HEK293 (cell line): ENCODE measurements at regions not wholly inside any gene's neighbourhood (a gene's known extent, or its start where the extent isn't known, plus 50 kb on each side); places are given as distances from the start of the nearest gene placed in this dataset.

Source experiments
- CTCF ChIA-PET: fragments of 350-600 bp; formaldehyde crosslinking; extraction: SDS; loops from one replicate; lab custom pipeline; 2021; ENCODE audit warnings: antibody characterized with exemption; lab: Yijun Ruan, JAX
- POLR2A ChIA-PET: fragments of 300-600 bp; formaldehyde crosslinking; extraction: SDS; loops from one replicate; lab custom pipeline; 2020; ENCODE audit warnings: antibody characterized with exemption, inconsistent platforms; lab: Yijun Ruan, JAX
- H3K27ac ChIP-seq: fragments of 200-500 bp; sonication (Bioruptor generic); 2 replicates; pipeline ENCODE4 v1.5.1; 2014; ENCODE audit warnings: low read depth, low read length, control low read depth, inconsistent platforms; ENCODE audit errors: extremely low read depth
- H3K36me3 ChIP-seq, 2 experiments: fragments of 200-500 bp in 1 of 2; sonication (Bioruptor generic) in 1 of 2; 1 replicate in 1 of 2; 2 replicates in 1 of 2; pipeline ENCODE4 v1.5.1; 2014 to 2017; ENCODE audit warnings: inconsistent platforms in 2 of 2, low read length in 2 of 2; ENCODE audit not compliant: control insufficient read depth in 2 of 2, insufficient read depth in 1 of 2
- H3K4me1 ChIP-seq: fragments of 200-500 bp; sonication (Bioruptor generic); 2 replicates; pipeline ENCODE4 v1.5.1; 2014; ENCODE audit warnings: mild to moderate bottlenecking, low read length, inconsistent platforms; ENCODE audit not compliant: control insufficient read depth, insufficient read depth
- H3K4me3 ChIP-seq: 2 replicates; pipeline ENCODE4 v1.5.1; 2011; ENCODE audit warnings: low read depth, mild to moderate bottlenecking, control low read depth, low read length, moderate library complexity
- H3K9me3 ChIP-seq: fragments of 200-500 bp; sonication (Bioruptor generic); 2 replicates; pipeline ENCODE4 v1.5.1; 2014; ENCODE audit warnings: low read depth, low read length, inconsistent platforms; ENCODE audit not compliant: control insufficient read depth, insufficient read depth
- BCL11A ChIP-seq: fragments of 450-650 bp; formaldehyde crosslinking; IDR thresholded peaks from 2 replicates; pipeline ENCODE4 v1.5.1; 2016; ENCODE audit warnings: low read depth, missing biosample characterization, missing genetic modification characterization
- HIC1 ChIP-seq: fragments of 450-650 bp; formaldehyde crosslinking; IDR thresholded peaks from 2 replicates; pipeline ENCODE4 v1.5.1; 2016; ENCODE audit warnings: missing biosample characterization, missing genetic modification characterization
- REPIN1 ChIP-seq: fragments of 450-650 bp; formaldehyde crosslinking; IDR thresholded peaks from 2 replicates; pipeline ENCODE4 v1.5.1; 2017; ENCODE audit warnings: missing biosample characterization, missing genetic modification characterization, low read depth
- SALL2 ChIP-seq: fragments of 450-650 bp; formaldehyde crosslinking; IDR thresholded peaks from 2 replicates; pipeline ENCODE4 v1.5.0; 2017; ENCODE audit warnings: missing biosample characterization, mild to moderate bottlenecking, missing genetic modification characterization, borderline replicate concordance
- ZBTB21 ChIP-seq: fragments of 450-650 bp; formaldehyde crosslinking; IDR thresholded peaks from 2 replicates; pipeline ENCODE4 v1.5.1; 2017; ENCODE audit warnings: missing biosample characterization, missing genetic modification characterization
- ZBTB48 ChIP-seq: fragments of 450-650 bp; formaldehyde crosslinking; IDR thresholded peaks from 2 replicates; pipeline ENCODE4 v1.5.1; 2016; ENCODE audit warnings: missing biosample characterization, missing genetic modification characterization
- ZIC2 ChIP-seq: fragments of 450-650 bp; formaldehyde crosslinking; IDR thresholded peaks from 2 replicates; pipeline ENCODE4 v1.5.1; 2016; ENCODE audit warnings: missing biosample characterization, missing genetic modification characterization
- ZNF157 ChIP-seq: fragments of 450-650 bp; formaldehyde crosslinking; IDR thresholded peaks from 2 replicates; pipeline ENCODE4 v1.5.1; 2016; ENCODE audit warnings: missing biosample characterization, missing genetic modification characterization
- ZNF248 ChIP-seq: fragments of 450-650 bp; formaldehyde crosslinking; IDR thresholded peaks from 2 replicates; pipeline ENCODE4 v1.5.1; 2017; ENCODE audit warnings: missing biosample characterization, missing genetic modification characterization
- ZNF266 ChIP-seq: fragments of 450-650 bp; formaldehyde crosslinking; IDR thresholded peaks from 2 replicates; pipeline ENCODE4 v1.5.1; 2016; ENCODE audit warnings: missing biosample characterization, missing genetic modification characterization, low read depth
- ZNF292 ChIP-seq: fragments of 450-650 bp; formaldehyde crosslinking; IDR thresholded peaks from 2 replicates; pipeline ENCODE4 v1.5.1; 2016; ENCODE audit warnings: low read depth, missing biosample characterization, missing genetic modification characterization, borderline replicate concordance
- ZNF514 ChIP-seq: fragments of 450-650 bp; formaldehyde crosslinking; IDR thresholded peaks from 2 replicates; pipeline ENCODE4 v1.5.1; 2016; ENCODE audit warnings: missing biosample characterization, missing genetic modification characterization
- ZNF585B ChIP-seq: fragments of 450-650 bp; formaldehyde crosslinking; IDR thresholded peaks from 2 replicates; pipeline ENCODE4 v1.5.1; 2016; ENCODE audit warnings: missing biosample characterization, missing genetic modification characterization
- TF ChIP-seq, protein P1 (sequence below): fragments of 450-650 bp; formaldehyde crosslinking; IDR thresholded peaks from 2 replicates; pipeline ENCODE4 v1.5.1; 2016; ENCODE audit warnings: missing biosample characterization, missing genetic modification characterization
- TF ChIP-seq, protein P2 (sequence below): fragments of 450-650 bp; formaldehyde crosslinking; IDR thresholded peaks from 2 replicates; pipeline ENCODE4 v1.5.1; 2016; ENCODE audit warnings: missing biosample characterization, missing genetic modification characterization
- TF ChIP-seq, protein P3 (sequence below): fragments of 450-650 bp; formaldehyde crosslinking; IDR thresholded peaks from 2 replicates; pipeline ENCODE4 v1.5.1; 2016; ENCODE audit warnings: missing biosample characterization, missing genetic modification characterization
- TF ChIP-seq, protein P4 (sequence below): fragments of 450-650 bp; formaldehyde crosslinking; IDR thresholded peaks from 2 replicates; pipeline ENCODE4 v1.5.1; 2016; ENCODE audit warnings: missing biosample characterization, missing genetic modification characterization

DNA sequence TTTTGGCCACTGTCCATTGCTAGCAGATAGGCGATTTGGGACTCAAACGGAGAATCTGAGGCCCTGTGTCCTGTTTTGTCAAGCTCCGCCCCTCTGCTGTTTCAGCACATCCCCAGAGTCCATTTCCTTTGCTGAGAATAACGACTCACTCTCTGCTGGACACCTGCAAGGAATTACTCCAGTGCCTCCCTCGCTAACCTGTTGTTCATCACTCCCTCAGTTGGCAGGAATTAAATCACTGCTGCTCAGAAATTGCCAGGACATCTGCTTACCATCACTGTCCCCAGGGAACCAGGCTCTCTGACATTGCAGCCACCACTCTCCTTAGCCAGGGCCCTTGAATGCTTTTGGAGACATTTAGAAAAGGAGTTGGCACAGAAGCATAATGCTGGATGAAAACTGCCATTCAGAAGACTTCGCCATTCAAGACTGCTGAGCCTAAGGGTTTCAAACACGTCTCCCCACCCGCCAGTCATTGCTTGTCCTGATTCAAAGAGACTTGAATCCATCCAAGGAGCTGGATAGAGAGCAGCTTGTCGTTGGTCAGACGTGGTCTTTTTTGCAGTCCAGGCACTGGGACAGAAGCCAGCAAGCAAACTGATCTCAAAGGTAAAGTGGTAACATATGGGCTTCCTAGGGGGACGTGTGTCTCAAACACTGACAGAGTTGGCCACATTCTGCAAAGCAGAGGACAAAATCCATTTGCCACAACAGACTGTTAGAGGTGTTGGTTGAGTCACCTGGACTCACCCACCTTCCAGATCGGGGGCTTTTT lies 155.3 kb downstream of the UXS1 start:
- Histone ChIP-seq H3K36me3 (no peaks in the 10 kb centered on the region), H3K9me3 (no peaks in the 10 kb centered on the region), H3K27ac (no peak overlapping the region), H3K4me3 (no peak overlapping the region), H3K4me1 (no peaks in the 10 kb centered on the region)
- ChIA-PET POLR2A (no interaction called here), CTCF (interaction anchor here (0.6 kb wide), 1 partner anchor 111 kb away, joined by 3 read pairs; no protein-coding TSS in a partner anchor)
- TF ChIP-seq BCL11A (tag by site-specific recombination) (no peak), ZNF292 (no peak), ZNF266 (no peak), ZIC2 (tag by site-specific recombination) (no peak), ZNF585B (tag by site-specific recombination) (no peak), ZNF248 (tag by site-specific recombination) (no peak), ZNF157 (no peak), SALL2 (tag by site-specific recombination) (no peak), ZBTB48 (tag by site-specific recombination) (no peak), ZBTB21 (no peak), REPIN1 (tag by site-specific recombination) (no peak), HIC1 (tag by site-specific recombination) (no peak), ZNF514 (tag by site-specific recombination) (no peak)
- TF ChIP-seq, protein P1, sequence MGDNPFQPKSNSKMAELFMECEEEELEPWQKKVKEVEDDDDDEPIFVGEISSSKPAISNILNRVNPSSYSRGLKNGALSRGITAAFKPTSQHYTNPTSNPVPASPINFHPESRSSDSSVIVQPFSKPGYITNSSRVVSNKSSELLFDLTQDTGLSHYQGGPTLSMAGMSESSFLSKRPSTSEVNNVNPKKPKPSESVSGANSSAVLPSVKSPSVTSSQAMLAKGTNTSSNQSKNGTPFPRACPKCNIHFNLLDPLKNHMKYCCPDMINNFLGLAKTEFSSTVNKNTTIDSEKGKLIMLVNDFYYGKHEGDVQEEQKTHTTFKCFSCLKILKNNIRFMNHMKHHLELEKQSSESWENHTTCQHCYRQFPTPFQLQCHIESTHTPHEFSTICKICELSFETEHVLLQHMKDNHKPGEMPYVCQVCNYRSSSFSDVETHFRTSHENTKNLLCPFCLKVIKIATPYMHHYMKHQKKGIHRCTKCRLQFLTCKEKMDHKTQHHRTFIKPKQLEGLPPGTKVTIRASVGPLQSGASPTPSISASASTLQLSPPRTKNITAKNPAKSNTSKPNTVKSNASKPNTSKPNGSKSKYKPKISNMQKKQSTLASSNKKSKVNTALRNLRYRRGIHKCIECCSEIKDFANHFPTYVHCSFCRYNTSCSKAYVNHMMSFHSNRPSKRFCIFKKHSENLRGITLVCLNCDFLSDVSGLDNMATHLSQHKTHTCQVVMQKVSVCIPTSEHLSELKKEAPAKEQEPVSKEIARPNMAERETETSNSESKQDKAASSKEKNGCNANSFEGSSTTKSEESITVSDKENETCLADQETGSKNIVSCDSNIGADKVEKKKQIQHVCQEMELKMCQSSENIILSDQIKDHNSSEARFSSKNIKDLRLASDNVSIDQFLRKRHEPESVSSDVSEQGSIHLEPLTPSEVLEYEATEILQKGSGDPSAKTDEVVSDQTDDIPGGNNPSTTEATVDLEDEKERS (tag by site-specific recombination) = no peak
- TF ChIP-seq, protein P2, sequence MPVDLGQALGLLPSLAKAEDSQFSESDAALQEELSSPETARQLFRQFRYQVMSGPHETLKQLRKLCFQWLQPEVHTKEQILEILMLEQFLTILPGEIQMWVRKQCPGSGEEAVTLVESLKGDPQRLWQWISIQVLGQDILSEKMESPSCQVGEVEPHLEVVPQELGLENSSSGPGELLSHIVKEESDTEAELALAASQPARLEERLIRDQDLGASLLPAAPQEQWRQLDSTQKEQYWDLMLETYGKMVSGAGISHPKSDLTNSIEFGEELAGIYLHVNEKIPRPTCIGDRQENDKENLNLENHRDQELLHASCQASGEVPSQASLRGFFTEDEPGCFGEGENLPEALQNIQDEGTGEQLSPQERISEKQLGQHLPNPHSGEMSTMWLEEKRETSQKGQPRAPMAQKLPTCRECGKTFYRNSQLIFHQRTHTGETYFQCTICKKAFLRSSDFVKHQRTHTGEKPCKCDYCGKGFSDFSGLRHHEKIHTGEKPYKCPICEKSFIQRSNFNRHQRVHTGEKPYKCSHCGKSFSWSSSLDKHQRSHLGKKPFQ = no peak
- TF ChIP-seq, protein P3, sequence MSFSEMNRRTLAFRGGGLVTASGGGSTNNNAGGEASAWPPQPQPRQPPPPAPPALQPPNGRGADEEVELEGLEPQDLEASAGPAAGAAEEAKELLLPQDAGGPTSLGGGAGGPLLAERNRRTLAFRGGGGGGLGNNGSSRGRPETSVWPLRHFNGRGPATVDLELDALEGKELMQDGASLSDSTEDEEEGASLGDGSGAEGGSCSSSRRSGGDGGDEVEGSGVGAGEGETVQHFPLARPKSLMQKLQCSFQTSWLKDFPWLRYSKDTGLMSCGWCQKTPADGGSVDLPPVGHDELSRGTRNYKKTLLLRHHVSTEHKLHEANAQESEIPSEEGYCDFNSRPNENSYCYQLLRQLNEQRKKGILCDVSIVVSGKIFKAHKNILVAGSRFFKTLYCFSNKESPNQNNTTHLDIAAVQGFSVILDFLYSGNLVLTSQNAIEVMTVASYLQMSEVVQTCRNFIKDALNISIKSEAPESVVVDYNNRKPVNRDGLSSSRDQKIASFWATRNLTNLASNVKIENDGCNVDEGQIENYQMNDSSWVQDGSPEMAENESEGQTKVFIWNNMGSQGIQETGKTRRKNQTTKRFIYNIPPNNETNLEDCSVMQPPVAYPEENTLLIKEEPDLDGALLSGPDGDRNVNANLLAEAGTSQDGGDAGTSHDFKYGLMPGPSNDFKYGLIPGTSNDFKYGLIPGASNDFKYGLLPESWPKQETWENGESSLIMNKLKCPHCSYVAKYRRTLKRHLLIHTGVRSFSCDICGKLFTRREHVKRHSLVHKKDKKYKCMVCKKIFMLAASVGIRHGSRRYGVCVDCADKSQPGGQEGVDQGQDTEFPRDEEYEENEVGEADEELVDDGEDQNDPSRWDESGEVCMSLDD (tag by site-specific recombination) = no peak
- TF ChIP-seq, protein P4, sequence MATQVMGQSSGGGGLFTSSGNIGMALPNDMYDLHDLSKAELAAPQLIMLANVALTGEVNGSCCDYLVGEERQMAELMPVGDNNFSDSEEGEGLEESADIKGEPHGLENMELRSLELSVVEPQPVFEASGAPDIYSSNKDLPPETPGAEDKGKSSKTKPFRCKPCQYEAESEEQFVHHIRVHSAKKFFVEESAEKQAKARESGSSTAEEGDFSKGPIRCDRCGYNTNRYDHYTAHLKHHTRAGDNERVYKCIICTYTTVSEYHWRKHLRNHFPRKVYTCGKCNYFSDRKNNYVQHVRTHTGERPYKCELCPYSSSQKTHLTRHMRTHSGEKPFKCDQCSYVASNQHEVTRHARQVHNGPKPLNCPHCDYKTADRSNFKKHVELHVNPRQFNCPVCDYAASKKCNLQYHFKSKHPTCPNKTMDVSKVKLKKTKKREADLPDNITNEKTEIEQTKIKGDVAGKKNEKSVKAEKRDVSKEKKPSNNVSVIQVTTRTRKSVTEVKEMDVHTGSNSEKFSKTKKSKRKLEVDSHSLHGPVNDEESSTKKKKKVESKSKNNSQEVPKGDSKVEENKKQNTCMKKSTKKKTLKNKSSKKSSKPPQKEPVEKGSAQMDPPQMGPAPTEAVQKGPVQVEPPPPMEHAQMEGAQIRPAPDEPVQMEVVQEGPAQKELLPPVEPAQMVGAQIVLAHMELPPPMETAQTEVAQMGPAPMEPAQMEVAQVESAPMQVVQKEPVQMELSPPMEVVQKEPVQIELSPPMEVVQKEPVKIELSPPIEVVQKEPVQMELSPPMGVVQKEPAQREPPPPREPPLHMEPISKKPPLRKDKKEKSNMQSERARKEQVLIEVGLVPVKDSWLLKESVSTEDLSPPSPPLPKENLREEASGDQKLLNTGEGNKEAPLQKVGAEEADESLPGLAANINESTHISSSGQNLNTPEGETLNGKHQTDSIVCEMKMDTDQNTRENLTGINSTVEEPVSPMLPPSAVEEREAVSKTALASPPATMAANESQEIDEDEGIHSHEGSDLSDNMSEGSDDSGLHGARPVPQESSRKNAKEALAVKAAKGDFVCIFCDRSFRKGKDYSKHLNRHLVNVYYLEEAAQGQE (tag by site-specific recombination) = no peak
- TF ChIP-seq, all 188 proteins: peak for 0
